SU-DHL-6 (cell line): ENCODE measurements at regions not wholly inside any gene's neighbourhood (a gene's known extent, or its start where the extent isn't known, plus 50 kb on each side); places are given as distances from the start of the nearest gene placed in this dataset.

Source experiments
- EZH2phosphoT487 ChIP-seq: fragments of 200-600 bp; sonication (generic), shearing (Covaris generic); conservative IDR thresholded peaks from 2 replicates; pipeline ENCODE4 v1.6.1; 2018; ENCODE audit warnings: mild to moderate bottlenecking, antibody characterized with exemption, low read length, moderate library complexity, mixed read lengths
- TF ChIP-seq, protein P1 (sequence below): fragments of 200-600 bp; sonication (generic); IDR thresholded peaks from one replicate; pipeline ENCODE4 v1.5.1; 2017; ENCODE audit warnings: antibody characterized with exemption, mild to moderate bottlenecking, low read length, moderate library complexity; ENCODE audit not compliant: insufficient read depth, poor library complexity, severe bottlenecking

DNA sequence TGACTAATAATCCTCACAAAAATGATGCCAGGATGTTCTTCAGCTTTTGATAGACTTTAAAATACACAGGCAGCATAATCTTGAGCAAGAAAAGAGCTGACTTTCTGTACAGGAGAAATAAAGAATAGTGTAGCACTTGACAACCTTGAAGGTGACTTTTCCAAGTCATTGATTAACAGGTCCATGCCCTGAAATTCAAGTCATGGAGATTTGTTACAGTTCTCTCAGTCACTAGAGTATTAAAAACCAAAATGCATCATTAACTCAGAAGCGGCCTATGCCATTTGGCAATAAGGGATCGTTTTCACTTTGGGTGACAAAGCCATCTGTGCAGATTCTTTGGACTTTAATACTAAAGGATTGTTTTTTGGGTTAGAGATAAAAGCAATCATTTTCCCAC is 692.7 kb upstream of the SGO1 start:
- TF ChIP-seq, protein P1, sequence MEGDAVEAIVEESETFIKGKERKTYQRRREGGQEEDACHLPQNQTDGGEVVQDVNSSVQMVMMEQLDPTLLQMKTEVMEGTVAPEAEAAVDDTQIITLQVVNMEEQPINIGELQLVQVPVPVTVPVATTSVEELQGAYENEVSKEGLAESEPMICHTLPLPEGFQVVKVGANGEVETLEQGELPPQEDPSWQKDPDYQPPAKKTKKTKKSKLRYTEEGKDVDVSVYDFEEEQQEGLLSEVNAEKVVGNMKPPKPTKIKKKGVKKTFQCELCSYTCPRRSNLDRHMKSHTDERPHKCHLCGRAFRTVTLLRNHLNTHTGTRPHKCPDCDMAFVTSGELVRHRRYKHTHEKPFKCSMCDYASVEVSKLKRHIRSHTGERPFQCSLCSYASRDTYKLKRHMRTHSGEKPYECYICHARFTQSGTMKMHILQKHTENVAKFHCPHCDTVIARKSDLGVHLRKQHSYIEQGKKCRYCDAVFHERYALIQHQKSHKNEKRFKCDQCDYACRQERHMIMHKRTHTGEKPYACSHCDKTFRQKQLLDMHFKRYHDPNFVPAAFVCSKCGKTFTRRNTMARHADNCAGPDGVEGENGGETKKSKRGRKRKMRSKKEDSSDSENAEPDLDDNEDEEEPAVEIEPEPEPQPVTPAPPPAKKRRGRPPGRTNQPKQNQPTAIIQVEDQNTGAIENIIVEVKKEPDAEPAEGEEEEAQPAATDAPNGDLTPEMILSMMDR = no peak
- TF ChIP-seq EZH2phosphoT487 = no peak
